Loucy (cell line): ENCODE measurements at regions not wholly inside any gene's neighbourhood (a gene's known extent, or its start where the extent isn't known, plus 50 kb on each side); places are given as distances from the start of the nearest gene placed in this dataset.

Experiments
- EZH2phosphoT487 ChIP-seq: fragments of 200-600 bp; IDR thresholded peaks from 2 replicates; pipeline ENCODE4 v1.6.1; 2018; ENCODE audit warnings: antibody characterized with exemption, mild to moderate bottlenecking, moderate library complexity, borderline replicate concordance
- TF ChIP-seq, protein P1 (sequence below): fragments of 200-600 bp; sonication (generic); conservative IDR thresholded peaks from 2 replicates; pipeline ENCODE4 v1.5.1; 2014; ENCODE audit warnings: mild to moderate bottlenecking, antibody characterized with exemption, low read length

DNA sequence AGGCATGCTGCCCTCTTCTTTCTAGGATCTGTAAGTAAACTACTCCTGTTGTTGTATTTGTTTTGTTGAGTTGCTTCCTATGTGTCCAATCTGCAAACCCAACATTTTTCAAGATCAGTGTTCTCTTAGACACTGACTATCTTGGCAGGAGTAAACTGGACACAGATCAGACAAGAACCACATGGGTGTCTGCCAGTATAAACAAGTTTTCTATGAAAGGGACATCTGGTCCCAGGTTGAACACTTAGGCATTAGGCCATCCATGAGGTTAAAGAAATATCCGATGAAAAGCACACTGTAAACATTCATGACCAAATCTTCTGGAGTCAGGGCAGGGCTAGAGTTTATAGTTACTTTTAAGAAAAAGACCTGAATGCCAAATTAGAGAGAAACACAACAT lies 441.8 kb downstream of the NYAP2 start:
- TF ChIP-seq, protein P1, sequence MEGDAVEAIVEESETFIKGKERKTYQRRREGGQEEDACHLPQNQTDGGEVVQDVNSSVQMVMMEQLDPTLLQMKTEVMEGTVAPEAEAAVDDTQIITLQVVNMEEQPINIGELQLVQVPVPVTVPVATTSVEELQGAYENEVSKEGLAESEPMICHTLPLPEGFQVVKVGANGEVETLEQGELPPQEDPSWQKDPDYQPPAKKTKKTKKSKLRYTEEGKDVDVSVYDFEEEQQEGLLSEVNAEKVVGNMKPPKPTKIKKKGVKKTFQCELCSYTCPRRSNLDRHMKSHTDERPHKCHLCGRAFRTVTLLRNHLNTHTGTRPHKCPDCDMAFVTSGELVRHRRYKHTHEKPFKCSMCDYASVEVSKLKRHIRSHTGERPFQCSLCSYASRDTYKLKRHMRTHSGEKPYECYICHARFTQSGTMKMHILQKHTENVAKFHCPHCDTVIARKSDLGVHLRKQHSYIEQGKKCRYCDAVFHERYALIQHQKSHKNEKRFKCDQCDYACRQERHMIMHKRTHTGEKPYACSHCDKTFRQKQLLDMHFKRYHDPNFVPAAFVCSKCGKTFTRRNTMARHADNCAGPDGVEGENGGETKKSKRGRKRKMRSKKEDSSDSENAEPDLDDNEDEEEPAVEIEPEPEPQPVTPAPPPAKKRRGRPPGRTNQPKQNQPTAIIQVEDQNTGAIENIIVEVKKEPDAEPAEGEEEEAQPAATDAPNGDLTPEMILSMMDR: no peak
- TF ChIP-seq EZH2phosphoT487: no peak
